ENCODE measurements at regions not wholly inside any gene's neighbourhood (a gene's known extent, or its start where the extent isn't known, plus 50 kb on each side); places are given as distances from the start of the nearest gene placed in this dataset.

- TF ChIP-seq CTCF (conservative IDR thresholded peaks at IDR 0.05) = no peak
These were observed 126.1 kb downstream of the TRIM29 start for GRCh38 chr11:120011836-120012235.

GRCh38 chr11:120010775-120011174 lies 127.1 kb downstream of the TRIM29 start:
- H3K27ac ChIP-seq = no peak overlapping the region
- TF ChIP-seq CTCF (conservative IDR thresholded peaks at IDR 0.05) = no peak

More at GRCh38 chr11:120011836-120012235, 126.1 kb downstream of the TRIM29 start:
- no peak overlapping the region for H3K27ac ChIP-seq

GRCh38 chr11:120009938-120010337 lies 128.0 kb downstream of the TRIM29 start:
- no peak overlapping the region for H3K27ac ChIP-seq
- no peak for TF ChIP-seq CTCF (conservative IDR thresholded peaks at IDR 0.05)

GRCh38 chr11:120007144-120007543 lies 130.8 kb downstream of the TRIM29 start:
- H3K27ac ChIP-seq = no peak overlapping the region
- no peak for TF ChIP-seq CTCF (conservative IDR thresholded peaks at IDR 0.05)

GRCh38 chr11:120004723-120005122 lies 133.2 kb downstream of the TRIM29 start:
- no peak overlapping the region for H3K27ac ChIP-seq
- TF ChIP-seq CTCF (conservative IDR thresholded peaks at IDR 0.05) = no peak

GRCh38 chr11:120001178-120002090 lies 136.5 kb downstream of the TRIM29 start:
- H3K27ac ChIP-seq = no peak overlapping the region
- no peak for TF ChIP-seq CTCF (conservative IDR thresholded peaks at IDR 0.05)

GRCh38 chr11:119999220-119999619 lies 138.7 kb downstream of the TRIM29 start:
- no peak overlapping the region for H3K27ac ChIP-seq
- peak; percentile 10; the same call in 1 of the 2 replicates for TF ChIP-seq CTCF (conservative IDR thresholded peaks at IDR 0.05)

Data from VCaP (cell line).